RWPE2 (cell line): ENCODE measurements at regions not wholly inside any gene's neighbourhood (a gene's known extent, or its start where the extent isn't known, plus 50 kb on each side); places are given as distances from the start of the nearest gene placed in this dataset.

Source experiments
- ATAC-seq: fragments of 200-7000 bp; cut with Tn5 transposase; 3 replicates; pipeline ENCODE4 v1.9.1; 2021; ENCODE audit warnings: low read depth
- DNase-seq: peaks from one replicate; pipeline ENCODE4 v3.0.0-alpha.2; 2020; ENCODE audit warnings: low spot score
- H3K27ac ChIP-seq: fragments of 450-650 bp; 2 replicates; pipeline ENCODE4 v1.5.1; 2017; ENCODE audit warnings: mild to moderate bottlenecking; ENCODE audit not compliant: poor library complexity, severe bottlenecking
- H3K27me3 ChIP-seq: fragments of 250-450 bp; sonication (Bioruptor Pico); 2 replicates; pipeline ENCODE4 v1.5.1; 2021; ENCODE audit warnings: mild to moderate bottlenecking, moderate library complexity; ENCODE audit not compliant: insufficient read depth, poor library complexity, severe bottlenecking
- H3K36me3 ChIP-seq: fragments of 250-450 bp; sonication (Bioruptor Pico); 2 replicates; pipeline ENCODE4 v1.5.1; 2020; ENCODE audit warnings: low read depth, mild to moderate bottlenecking, moderate library complexity
- H3K4me1 ChIP-seq: fragments of 250-450 bp; sonication (Bioruptor Pico); 2 replicates; pipeline ENCODE4 v1.5.1; 2021; ENCODE audit warnings: mild to moderate bottlenecking, moderate library complexity; ENCODE audit not compliant: insufficient read depth, poor library complexity, severe bottlenecking
- H3K4me3 ChIP-seq: fragments of 250-450 bp; sonication (Bioruptor Pico); 2 replicates; pipeline ENCODE4 v1.5.1; 2021; ENCODE audit warnings: mild to moderate bottlenecking, moderate library complexity; ENCODE audit not compliant: severe bottlenecking
- H3K9me3 ChIP-seq: fragments of 250-450 bp; sonication (Bioruptor Pico); 2 replicates; pipeline ENCODE4 v1.5.1; 2021; ENCODE audit warnings: mild to moderate bottlenecking, moderate library complexity; ENCODE audit not compliant: severe bottlenecking
- CTCF ChIP-seq: fragments of 450-650 bp; IDR thresholded peaks from one replicate; pipeline ENCODE4 v1.5.1; 2017; ENCODE audit warnings: mild to moderate bottlenecking, moderate library complexity; ENCODE audit not compliant: poor library complexity, severe bottlenecking

DNA sequence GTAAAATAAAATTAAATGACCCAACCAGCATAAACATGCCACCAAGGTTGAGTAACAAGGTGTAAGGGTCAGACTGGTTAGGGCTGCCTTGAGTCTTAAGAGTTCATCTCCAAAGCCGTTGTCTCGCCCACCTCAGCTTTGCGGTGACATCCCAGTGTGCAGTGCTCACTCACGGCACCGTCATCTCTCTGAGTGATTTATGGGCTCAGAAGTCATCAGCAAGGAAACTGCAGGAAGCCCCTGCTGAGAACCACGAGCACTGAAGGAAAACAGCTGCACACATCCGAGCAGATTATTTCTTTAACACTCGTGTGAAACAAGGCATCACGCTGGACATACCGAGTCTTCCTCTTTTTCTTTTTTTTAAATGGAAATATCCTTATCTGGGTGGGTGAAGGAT, 411.1 kb downstream of the TRIML1 start:
- Histone ChIP-seq H3K4me1 (no peaks in the 10 kb centered on the region), H3K9me3 (no peaks in the 10 kb centered on the region), H3K4me3 (no peak overlapping the region), H3K27me3 (no peaks in the 10 kb centered on the region), H3K27ac (no peak overlapping the region), H3K36me3 (no peaks in the 10 kb centered on the region)
- DNase-seq (no peak), ATAC-seq (no peak)
- no peak for TF ChIP-seq CTCF

- no peaks in the 10 kb centered on the region for H3K36me3 ChIP-seq
- H3K9me3 ChIP-seq: no peaks in the 10 kb centered on the region
- ATAC-seq (no peak), DNase-seq (no peak)
- TF ChIP-seq CTCF: no peak
- no peak overlapping the region for H3K27ac ChIP-seq
- H3K4me3 ChIP-seq: no peak overlapping the region
- H3K27me3 ChIP-seq: no peaks in the 10 kb centered on the region
- H3K4me1 ChIP-seq: no peaks in the 10 kb centered on the region
Measured at GRCh38 chr4:188551156-188551555, 411.9 kb downstream of the TRIML1 start.

GRCh38 chr4:188552741-188553275, 413.6 kb downstream of the TRIML1 start:
- TF ChIP-seq CTCF: no peak
- H3K4me1 ChIP-seq: no peaks in the 10 kb centered on the region
- no peak for ATAC-seq

DNA sequence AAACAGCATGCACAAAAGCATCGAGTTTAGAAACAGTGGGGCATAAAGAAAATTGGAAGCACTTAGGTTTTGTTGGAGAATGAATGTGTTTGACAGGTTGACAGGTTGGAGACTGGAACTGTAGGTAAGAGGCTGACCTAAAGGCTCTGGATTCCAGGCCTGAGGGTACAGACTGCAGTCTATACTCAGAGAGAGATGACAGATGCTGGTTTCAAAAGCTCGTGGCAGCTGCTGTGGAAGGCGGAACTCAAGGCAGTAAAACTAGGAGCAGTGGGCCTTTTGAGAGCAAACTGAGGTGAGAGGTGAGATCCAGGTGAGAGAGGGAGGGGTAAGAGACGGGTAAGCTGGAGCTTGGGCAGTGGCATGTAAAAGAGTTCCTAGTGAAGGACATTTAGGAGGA, 415.2 kb downstream of the TRIML1 start:
- Histone ChIP-seq H3K9me3 (no peaks in the 10 kb centered on the region), H3K27me3 (no peaks in the 10 kb centered on the region), H3K27ac (no peak overlapping the region), H3K4me3 (no peak overlapping the region), H3K36me3 (no peaks in the 10 kb centered on the region), H3K4me1 (no peaks in the 10 kb centered on the region)
- DNase-seq: no peak
- no peak for ATAC-seq
- TF ChIP-seq CTCF: no peak

More at GRCh38 chr4:188552741-188553275, 413.6 kb downstream of the TRIML1 start:
- no peaks in the 10 kb centered on the region for H3K36me3 ChIP-seq
- no peak for DNase-seq
- no peaks in the 10 kb centered on the region for H3K27me3 ChIP-seq
- no peak overlapping the region for H3K4me3 ChIP-seq
- H3K27ac ChIP-seq: no peak overlapping the region
- H3K9me3 ChIP-seq: no peaks in the 10 kb centered on the region

GRCh38 chr4:188573104-188573503, 433.9 kb downstream of the TRIML1 start:
- no peak overlapping the region for H3K4me3 ChIP-seq
- no peak overlapping the region for H3K27ac ChIP-seq
- no peak for DNase-seq
- no peaks in the 10 kb centered on the region for H3K36me3 ChIP-seq
- no peak for TF ChIP-seq CTCF
- H3K9me3 ChIP-seq: no peaks in the 10 kb centered on the region
- H3K4me1 ChIP-seq: no peaks in the 10 kb centered on the region
- no peak for ATAC-seq
- H3K27me3 ChIP-seq: no peaks in the 10 kb centered on the region
